ENCODE measurements at regions not wholly inside any gene's neighbourhood (a gene's known extent, or its start where the extent isn't known, plus 50 kb on each side); places are given as distances from the start of the nearest gene placed in this dataset.

DNA sequence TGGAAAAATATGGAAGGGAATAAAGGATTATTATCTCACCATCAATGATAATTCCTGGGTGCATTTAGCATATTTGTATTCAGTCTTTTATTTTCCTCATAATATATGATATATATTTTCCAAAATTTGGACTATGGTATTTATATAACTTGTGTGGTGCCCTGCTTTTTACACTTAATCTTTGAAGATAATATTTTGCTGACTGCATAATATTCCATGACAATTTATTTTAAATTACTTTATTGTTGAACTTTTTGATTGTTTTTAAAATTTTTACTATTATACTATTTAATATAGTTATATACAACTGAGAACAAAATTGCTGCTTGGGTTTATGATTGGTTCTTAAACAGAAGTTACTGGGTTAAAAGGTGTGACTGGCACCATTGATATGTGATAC is 212.3 kb downstream of the TTC6 start:
- TF ChIP-seq, protein P1, sequence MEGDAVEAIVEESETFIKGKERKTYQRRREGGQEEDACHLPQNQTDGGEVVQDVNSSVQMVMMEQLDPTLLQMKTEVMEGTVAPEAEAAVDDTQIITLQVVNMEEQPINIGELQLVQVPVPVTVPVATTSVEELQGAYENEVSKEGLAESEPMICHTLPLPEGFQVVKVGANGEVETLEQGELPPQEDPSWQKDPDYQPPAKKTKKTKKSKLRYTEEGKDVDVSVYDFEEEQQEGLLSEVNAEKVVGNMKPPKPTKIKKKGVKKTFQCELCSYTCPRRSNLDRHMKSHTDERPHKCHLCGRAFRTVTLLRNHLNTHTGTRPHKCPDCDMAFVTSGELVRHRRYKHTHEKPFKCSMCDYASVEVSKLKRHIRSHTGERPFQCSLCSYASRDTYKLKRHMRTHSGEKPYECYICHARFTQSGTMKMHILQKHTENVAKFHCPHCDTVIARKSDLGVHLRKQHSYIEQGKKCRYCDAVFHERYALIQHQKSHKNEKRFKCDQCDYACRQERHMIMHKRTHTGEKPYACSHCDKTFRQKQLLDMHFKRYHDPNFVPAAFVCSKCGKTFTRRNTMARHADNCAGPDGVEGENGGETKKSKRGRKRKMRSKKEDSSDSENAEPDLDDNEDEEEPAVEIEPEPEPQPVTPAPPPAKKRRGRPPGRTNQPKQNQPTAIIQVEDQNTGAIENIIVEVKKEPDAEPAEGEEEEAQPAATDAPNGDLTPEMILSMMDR (conservative IDR thresholded peaks at IDR 0.05; ENCODE audit: low read length), result no peak
- no peak for TF ChIP-seq EZH2phosphoT487 (IDR thresholded peaks at IDR 0.05; ENCODE audit: borderline replicate concordance)

Measured in Loucy (cell line).